ENCODE measurements at regions not wholly inside any gene's neighbourhood (a gene's known extent, or its start where the extent isn't known, plus 50 kb on each side); places are given as distances from the start of the nearest gene placed in this dataset.

DNA sequence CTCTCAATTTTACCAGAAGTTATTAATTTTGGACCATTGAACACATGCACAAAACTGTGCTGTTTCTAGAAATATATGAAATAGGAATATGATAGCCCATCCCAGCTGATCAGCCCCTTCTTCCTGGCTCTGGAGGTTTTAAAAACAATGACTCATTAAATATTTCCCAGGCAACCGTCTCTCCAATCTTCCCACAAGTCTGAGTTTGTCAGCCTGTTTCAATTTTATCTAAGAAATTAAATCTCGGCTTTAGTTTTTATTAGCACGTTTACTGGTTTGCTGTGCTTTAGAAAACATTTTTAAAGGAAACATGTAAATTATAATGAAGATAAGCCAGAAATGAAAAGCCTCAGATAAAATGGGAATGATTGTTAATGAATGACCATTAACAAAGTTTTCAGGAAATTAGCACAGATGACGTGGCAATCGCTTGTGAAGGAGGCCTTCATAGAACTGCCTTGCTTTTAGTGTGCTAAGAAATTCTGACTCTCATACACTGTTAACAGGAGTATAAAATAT, 89.3 kb upstream of the RAP1B start:
- Mint-ChIP-seq H3K36me3 (ENCODE audit: insufficient read depth, unreplicated experiment) (no peaks in the 10 kb centered on the region), H3K4me3 (ENCODE audit: unreplicated experiment) (no peak overlapping the region), H3K27me3 (ENCODE audit: insufficient read depth, unreplicated experiment) (no peaks in the 10 kb centered on the region), H3K4me1 (ENCODE audit: insufficient read depth, unreplicated experiment) (peaks cover 10% of the 10 kb centered on the region), H3K27ac (ENCODE audit: low read depth, unreplicated experiment) (peak overlapping the region; percentile 84), H3K9me3 (ENCODE audit: unreplicated experiment) (no peaks in the 10 kb centered on the region)
- POLR2A ChIA-PET, result interaction anchor here (0.8 to 2.5 kb wide), 3 partner anchors 10 to 89 kb away, joined by 3 to 7 read pairs (median 4); partner anchors contain the start of gene RAP1B
- CTCF ChIA-PET, result interaction anchor here (0.6 to 0.8 kb wide), 3 partner anchors 100 to 886 kb away, joined by 3 to 4 read pairs (median 3); no protein-coding TSS in a partner anchor
- TF ChIP-seq, protein P1, sequence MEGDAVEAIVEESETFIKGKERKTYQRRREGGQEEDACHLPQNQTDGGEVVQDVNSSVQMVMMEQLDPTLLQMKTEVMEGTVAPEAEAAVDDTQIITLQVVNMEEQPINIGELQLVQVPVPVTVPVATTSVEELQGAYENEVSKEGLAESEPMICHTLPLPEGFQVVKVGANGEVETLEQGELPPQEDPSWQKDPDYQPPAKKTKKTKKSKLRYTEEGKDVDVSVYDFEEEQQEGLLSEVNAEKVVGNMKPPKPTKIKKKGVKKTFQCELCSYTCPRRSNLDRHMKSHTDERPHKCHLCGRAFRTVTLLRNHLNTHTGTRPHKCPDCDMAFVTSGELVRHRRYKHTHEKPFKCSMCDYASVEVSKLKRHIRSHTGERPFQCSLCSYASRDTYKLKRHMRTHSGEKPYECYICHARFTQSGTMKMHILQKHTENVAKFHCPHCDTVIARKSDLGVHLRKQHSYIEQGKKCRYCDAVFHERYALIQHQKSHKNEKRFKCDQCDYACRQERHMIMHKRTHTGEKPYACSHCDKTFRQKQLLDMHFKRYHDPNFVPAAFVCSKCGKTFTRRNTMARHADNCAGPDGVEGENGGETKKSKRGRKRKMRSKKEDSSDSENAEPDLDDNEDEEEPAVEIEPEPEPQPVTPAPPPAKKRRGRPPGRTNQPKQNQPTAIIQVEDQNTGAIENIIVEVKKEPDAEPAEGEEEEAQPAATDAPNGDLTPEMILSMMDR (IDR thresholded peaks at IDR 0.05; ENCODE audit: unreplicated experiment), result no peak
- peak; percentile 61 for DNase-seq (ENCODE audit: unreplicated experiment)
- TSS peak; percentile 70 for BruUV-seq (replicated peaks)
- intact Hi-C loops (cut with micrococcal nuclease), result no loop called here

DNA sequence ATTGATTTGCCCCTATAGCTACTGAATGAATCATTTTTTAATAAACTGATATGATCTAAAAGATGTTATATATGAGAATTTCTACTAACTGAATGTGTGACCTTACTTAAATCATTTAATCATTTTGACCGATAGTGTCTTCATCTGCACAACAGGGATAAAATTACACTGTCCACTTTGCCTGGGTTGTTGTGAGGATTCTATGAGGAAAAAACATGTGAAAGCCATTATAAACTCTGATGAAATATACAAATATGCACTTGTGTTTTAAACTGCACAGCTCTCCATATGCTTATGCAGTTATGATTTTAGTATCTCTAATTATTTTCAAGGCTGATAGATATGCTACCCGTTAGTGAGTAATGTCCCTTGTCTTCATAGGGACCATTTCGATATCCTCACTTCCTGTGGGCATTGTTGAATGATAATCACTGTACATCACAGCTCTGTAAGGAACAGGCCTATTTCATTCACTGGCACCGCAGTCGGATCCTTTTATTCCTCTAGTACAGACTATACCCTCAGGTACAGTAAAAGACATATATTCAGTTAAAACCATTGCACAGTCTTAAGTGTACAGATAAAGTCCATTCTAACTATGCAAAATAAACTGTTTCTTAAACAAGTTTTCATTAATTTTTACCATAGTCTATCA, 88.7 kb upstream of the RAP1B start:
- no TSS peak for BruUV-seq (replicated peaks)
- intact Hi-C loops (cut with micrococcal nuclease), result no loop called here
- no peaks in the 10 kb centered on the region for H3K9me3 Mint-ChIP-seq (ENCODE audit: unreplicated experiment)
- no peak overlapping the region for H3K4me3 Mint-ChIP-seq (ENCODE audit: unreplicated experiment)
- TF ChIP-seq, protein P1 (IDR thresholded peaks at IDR 0.05; ENCODE audit: unreplicated experiment), result no peak
- H3K36me3 Mint-ChIP-seq (ENCODE audit: insufficient read depth, unreplicated experiment), result no peaks in the 10 kb centered on the region
- H3K27ac Mint-ChIP-seq (ENCODE audit: low read depth, unreplicated experiment), result peak overlapping the region; percentile 84
- ChIA-PET POLR2A (interaction anchor here (1.0 to 2.5 kb wide), 2 partner anchors 11 to 88 kb away, joined by 4 to 7 read pairs; partner anchors contain the start of gene RAP1B), CTCF (interaction anchor here (0.7 to 0.8 kb wide), 2 partner anchors 10 to 99 kb away, joined by 3 read pairs; no protein-coding TSS in a partner anchor)
- no peaks in the 10 kb centered on the region for H3K27me3 Mint-ChIP-seq (ENCODE audit: insufficient read depth, unreplicated experiment)
- peaks cover 10% of the 10 kb centered on the region for H3K4me1 Mint-ChIP-seq (ENCODE audit: insufficient read depth, unreplicated experiment)
- DNase-seq (ENCODE audit: unreplicated experiment), result no peak

DNA sequence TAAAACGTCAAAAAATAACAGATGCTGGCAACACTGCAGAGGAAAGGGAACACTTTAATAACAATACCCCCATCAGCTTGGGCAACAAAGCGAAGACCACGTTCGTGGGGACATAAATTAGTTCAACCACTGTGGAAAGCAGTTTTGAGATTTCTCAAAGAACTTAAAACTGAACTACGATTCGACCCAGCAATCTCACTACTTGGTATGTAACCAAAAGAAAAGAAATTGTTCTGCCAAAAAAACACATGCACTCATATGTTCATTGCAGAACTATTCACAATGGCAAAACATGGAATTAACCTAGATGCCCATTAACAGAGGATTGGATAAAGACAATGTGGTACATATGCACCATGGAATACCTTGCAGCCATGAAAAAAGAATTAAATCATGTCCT, 81.2 kb upstream of the RAP1B start:
- no peak for DNase-seq (ENCODE audit: unreplicated experiment)
- Mint-ChIP-seq H3K9me3 (ENCODE audit: unreplicated experiment) (no peaks in the 10 kb centered on the region), H3K36me3 (ENCODE audit: insufficient read depth, unreplicated experiment) (no peaks in the 10 kb centered on the region), H3K4me1 (ENCODE audit: insufficient read depth, unreplicated experiment) (peaks cover 16% of the 10 kb centered on the region), H3K27ac (ENCODE audit: low read depth, unreplicated experiment) (no peak overlapping the region), H3K27me3 (ENCODE audit: insufficient read depth, unreplicated experiment) (no peaks in the 10 kb centered on the region), H3K4me3 (ENCODE audit: unreplicated experiment) (no peak overlapping the region)
- ChIA-PET CTCF (no interaction called here), POLR2A (no interaction called here)
- intact Hi-C loops (cut with micrococcal nuclease), result no loop called here
- no TSS peak for BruUV-seq (replicated peaks)
- TF ChIP-seq, protein P1 (IDR thresholded peaks at IDR 0.05; ENCODE audit: unreplicated experiment), result no peak

DNA sequence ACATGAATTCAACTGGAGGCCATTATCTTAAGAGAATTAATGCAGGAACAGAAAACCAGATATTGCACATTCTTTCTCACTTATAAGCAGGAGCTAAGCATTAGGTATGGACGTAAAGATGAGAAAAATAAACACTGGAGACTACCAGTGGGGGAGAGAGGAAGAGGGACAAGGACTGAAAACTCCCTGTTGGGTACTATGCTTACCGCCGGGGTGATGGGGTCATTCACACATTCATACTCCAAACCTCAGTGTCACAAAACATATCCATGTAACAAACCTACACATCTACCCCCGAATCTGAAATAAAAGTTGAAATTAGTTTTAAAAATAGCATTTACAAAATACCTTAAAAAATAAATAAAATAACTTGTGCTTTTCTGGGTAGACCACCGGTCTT, 80.8 kb upstream of the RAP1B start:
- TF ChIP-seq, protein P1 (IDR thresholded peaks at IDR 0.05; ENCODE audit: unreplicated experiment), result no peak
- H3K4me1 Mint-ChIP-seq (ENCODE audit: insufficient read depth, unreplicated experiment), result peaks cover 16% of the 10 kb centered on the region
- DNase-seq (ENCODE audit: unreplicated experiment), result no peak
- no peak overlapping the region for H3K27ac Mint-ChIP-seq (ENCODE audit: low read depth, unreplicated experiment)
- no peaks in the 10 kb centered on the region for H3K27me3 Mint-ChIP-seq (ENCODE audit: insufficient read depth, unreplicated experiment)
- H3K9me3 Mint-ChIP-seq (ENCODE audit: unreplicated experiment), result no peaks in the 10 kb centered on the region
- intact Hi-C loops (cut with micrococcal nuclease), result no loop called here
- POLR2A ChIA-PET, result no interaction called here
- no peak overlapping the region for H3K4me3 Mint-ChIP-seq (ENCODE audit: unreplicated experiment)
- BruUV-seq (replicated peaks), result no TSS peak
- CTCF ChIA-PET, result interaction anchor here (1.0 kb wide), 1 partner anchor 20 kb away, joined by 4 read pairs; no protein-coding TSS in a partner anchor
- H3K36me3 Mint-ChIP-seq (ENCODE audit: insufficient read depth, unreplicated experiment), result no peaks in the 10 kb centered on the region

Data from MCF 10A (cell line).